Heart right ventricle (tissue), 16 donors: ENCODE measurements at regions not wholly inside any gene's neighbourhood (a gene's known extent, or its start where the extent isn't known, plus 50 kb on each side); places are given as distances from the start of the nearest gene placed in this dataset.

Experiments
- ATAC-seq, 8 donors: fragments of 200-7000 bp; cut with Tn5 transposase; one replicate each; pipeline ENCODE4 v1.9.1; 2020; ENCODE audit warnings: mild to moderate bottlenecking in 8 of 8, moderate library complexity in 8 of 8, moderate number of reproducible peaks in 1 of 8
- DNase-seq, 2 donors: peaks; one replicate each; pipeline ENCODE4 v3.0.0-alpha.2; 2020
- H3K27ac ChIP-seq, 10 donors: fragments of 200-600 bp; sonication (generic) in 2 of 10; one replicate each; pipeline versions ENCODE4 v1.5.0 to v1.8.0; 2020 to 2022; ENCODE audit warnings: mild to moderate bottlenecking in 3 of 10
- H3K27me3 ChIP-seq, 7 donors: fragments of 200-600 bp; one replicate each; pipeline ENCODE4 v1.8.0; 2021 to 2022; ENCODE audit warnings: mild to moderate bottlenecking in 2 of 7
- H3K36me3 ChIP-seq, 9 donors: fragments of 200-600 bp; sonication (generic) in 1 of 9; one replicate each; pipeline versions ENCODE4 v1.5.0 to v1.8.0; 2020 to 2022; ENCODE audit warnings: mild to moderate bottlenecking in 2 of 9
- H3K4me1 ChIP-seq, 9 donors: fragments of 200-600 bp; sonication (generic) in 1 of 9; one replicate each; pipeline versions ENCODE4 v1.5.0 to v1.8.0; 2020 to 2022; ENCODE audit warnings: mild to moderate bottlenecking in 4 of 9
- H3K4me3 ChIP-seq, 10 donors: fragments of 200-600 bp; sonication (generic) in 2 of 10; one replicate each; pipeline versions ENCODE4 v1.5.0 to v1.8.0; 2020 to 2022; ENCODE audit warnings: mild to moderate bottlenecking in 7 of 10, moderate library complexity in 2 of 10
- H3K9me3 ChIP-seq, 11 donors: fragments of 200-600 bp in 10 of 11; sonication (generic) in 2 of 11; one replicate each; pipeline versions ENCODE4 v1.5.0 to v1.8.0; 2013 to 2022; ENCODE audit warnings: mild to moderate bottlenecking in 2 of 11, control low read depth in 1 of 11, moderate library complexity in 1 of 11
- WGBS, 2 donors: extraction: QIAGEN DNeasy Blood & Tissue Kit; methylation state at CpG; one replicate each; pipeline ENCODE4 v1.1.7; 2013; ENCODE audit warnings: inconsistent platforms in 1 of 2; 5-methylcytosine and 5-hydroxymethylcytosine counted together
- intact Hi-C, 10 donors: fragments of 100-400 bp; cut with DNase I; formaldehyde crosslinking; loops; one replicate each; pipeline versions ENCODE4 v1.11.1 to v1.14.2; 2022
- TF ChIP-seq, protein P1 (sequence below), 9 donors: fragments of 200-600 bp; sonication (generic) in 2 of 9; IDR thresholded peaks; one replicate each; pipeline versions ENCODE4 v1.5.0 to v1.8.0; 2021 to 2022; ENCODE audit warnings: antibody characterized with exemption in 9 of 9, mild to moderate bottlenecking in 5 of 9, moderate library complexity in 1 of 9
- donor health status: Arrhythmogenic right ventricular cardiomyopathy.
- donor health status: ischemic (EF 13 %, LVEDD 7.1; RV severe dilation, severe dysfunction).
- donor health status: healthy with polysubstance abuse.
- donor health status: DM: no; HTN: yes; CAD: no.
- donor health status: DM: no; HTN: no; CAD: no.
- donor health status: ischemic (EF 25% LVEDD 6.9; RV normal size, moderate dysfunction).
- donor health status: ischemic (EF 25% LVEDD 5.7; RV mildly dilated, moderate dysfunction).
- donor health status: healthy.
- donor health status: DM: yes; HTN: yes; CAD: no.
- donor health status: Ischemic cardiomyopathy.
- donor health status: ischemic (EF 35%, LVEDD 5.7; RV mildly dilated, moderate dysfunction).
- donor health status: nonischemic (EF 11% LVEDD 7.7; RV severe dilation, severe dysfunction).
- donor health status: DM: yes; HTN: yes; CAD: no.
- donor health status: PGD.
- donor health status: ischemic (EF 29% LVEDD 5.4; RV normal size, mild dysfunction).
- donor health status: nonischemic (EF 23%, LVEDD 6.1; RV moderate dilation, normal function).

DNA sequence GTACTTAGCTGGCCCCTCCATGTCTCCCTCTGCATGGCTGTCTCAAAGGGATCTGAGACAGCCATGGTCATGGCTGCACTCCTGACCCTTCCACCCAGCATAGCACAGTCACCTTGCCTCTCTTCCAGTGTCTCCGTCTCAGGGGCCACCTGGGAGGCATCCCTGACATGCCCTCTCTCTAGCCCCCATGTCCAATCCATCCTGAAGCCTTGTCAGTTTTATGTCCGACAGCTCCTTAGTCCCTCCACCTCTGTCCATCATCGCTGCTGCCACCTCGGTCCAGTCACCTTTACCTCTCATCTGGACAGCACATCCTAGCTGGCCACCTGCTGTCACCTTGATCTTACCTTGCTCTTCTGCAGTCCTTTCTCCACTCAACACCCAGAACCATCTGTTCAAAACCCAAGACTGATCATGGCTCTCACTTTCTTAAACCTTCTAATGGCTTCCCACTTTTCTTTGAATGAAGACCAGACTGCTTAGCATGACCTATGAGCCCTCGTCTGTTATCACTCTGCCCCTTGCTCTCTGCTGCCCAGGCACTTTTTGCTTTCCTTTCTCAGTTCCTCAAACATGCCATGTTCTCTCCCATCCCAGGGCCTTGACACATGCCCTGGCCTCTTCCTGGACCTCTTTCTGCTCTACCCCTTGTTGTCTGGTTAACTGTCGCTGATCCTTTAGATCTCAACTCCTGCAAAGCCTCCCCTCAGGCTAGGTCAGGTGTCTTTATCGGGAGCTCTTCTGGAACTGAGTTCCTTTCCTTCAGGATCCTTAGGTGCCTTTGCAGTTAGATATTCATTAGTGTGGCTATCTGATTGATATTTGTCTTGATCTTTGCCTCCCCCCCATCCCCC lies 181.8 kb upstream of the PITX1 start:
- peaks cover 0 to 7% (median 0%) of the 10 kb centered on the region in 7 donors for H3K27me3 ChIP-seq
- TF ChIP-seq, protein P1, sequence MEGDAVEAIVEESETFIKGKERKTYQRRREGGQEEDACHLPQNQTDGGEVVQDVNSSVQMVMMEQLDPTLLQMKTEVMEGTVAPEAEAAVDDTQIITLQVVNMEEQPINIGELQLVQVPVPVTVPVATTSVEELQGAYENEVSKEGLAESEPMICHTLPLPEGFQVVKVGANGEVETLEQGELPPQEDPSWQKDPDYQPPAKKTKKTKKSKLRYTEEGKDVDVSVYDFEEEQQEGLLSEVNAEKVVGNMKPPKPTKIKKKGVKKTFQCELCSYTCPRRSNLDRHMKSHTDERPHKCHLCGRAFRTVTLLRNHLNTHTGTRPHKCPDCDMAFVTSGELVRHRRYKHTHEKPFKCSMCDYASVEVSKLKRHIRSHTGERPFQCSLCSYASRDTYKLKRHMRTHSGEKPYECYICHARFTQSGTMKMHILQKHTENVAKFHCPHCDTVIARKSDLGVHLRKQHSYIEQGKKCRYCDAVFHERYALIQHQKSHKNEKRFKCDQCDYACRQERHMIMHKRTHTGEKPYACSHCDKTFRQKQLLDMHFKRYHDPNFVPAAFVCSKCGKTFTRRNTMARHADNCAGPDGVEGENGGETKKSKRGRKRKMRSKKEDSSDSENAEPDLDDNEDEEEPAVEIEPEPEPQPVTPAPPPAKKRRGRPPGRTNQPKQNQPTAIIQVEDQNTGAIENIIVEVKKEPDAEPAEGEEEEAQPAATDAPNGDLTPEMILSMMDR (IDR thresholded peaks at IDR 0.05): no peak
- peaks cover 0 to 10% (median 0%) of the 10 kb centered on the region in 9 donors for H3K4me1 ChIP-seq
- DNase-seq (no peak), ATAC-seq (no peak)
- no peak overlapping the region for H3K4me3 ChIP-seq
- no peaks in the 10 kb centered on the region for H3K9me3 ChIP-seq
- intact Hi-C loops: loop anchor here in 1 of 10 donors (10.0 kb wide), 1 partner anchor 731 kb away; no protein-coding TSS in a partner anchor
- 76 to 77% methylated on average over 7 of the region's 7 CpGs for WGBS, 2 donors
- H3K27ac ChIP-seq: no peak overlapping the region
- H3K36me3 ChIP-seq: no peaks in the 10 kb centered on the region

DNA sequence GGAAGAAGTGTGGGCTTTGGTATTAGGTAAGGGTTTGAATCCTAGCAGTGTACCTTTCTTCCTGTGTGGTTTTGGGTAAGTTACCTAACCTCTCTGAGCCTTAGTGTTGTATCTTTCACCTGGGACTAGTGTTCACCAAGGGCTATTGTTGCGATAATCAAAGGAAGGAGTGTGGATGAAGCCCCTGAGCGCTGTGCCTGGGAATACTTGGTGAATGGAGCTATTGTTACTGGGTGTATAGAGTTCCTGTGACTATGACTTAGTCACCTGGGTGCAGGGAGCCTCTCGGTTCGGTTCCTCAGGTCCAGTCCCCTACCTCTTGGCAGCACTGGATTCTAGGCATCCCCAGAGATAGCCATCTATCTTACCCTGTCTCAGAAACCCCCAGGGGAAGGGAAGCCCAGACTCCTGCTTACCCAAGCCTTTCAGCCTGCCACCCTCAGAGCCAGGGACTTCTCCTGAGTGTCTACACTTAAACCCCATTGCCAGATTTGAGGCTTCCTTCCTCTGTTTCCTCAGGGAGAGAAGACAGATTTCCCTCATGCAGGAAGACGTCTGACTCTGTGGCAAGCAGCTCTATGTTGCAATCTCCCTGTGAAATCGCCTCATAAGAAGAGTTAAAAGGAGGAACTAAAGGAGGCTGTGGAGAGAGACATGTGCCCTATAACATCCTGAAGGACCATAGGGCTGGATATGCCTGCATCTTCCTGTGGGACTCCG lies 181.0 kb upstream of the PITX1 start:
- ATAC-seq (peak in 4 of 8 donors; percentile 21 to 56 (median 40)), DNase-seq (no peak)
- 55 to 63% methylated on average over 7 of the region's 7 CpGs for WGBS, 2 donors
- Histone ChIP-seq H3K36me3 (no peaks in the 10 kb centered on the region), H3K9me3 (no peaks in the 10 kb centered on the region), H3K4me1 (peaks cover 0 to 10% (median 0%) of the 10 kb centered on the region in 9 donors), H3K4me3 (no peak overlapping the region), H3K27ac (no peak overlapping the region), H3K27me3 (peaks cover 0 to 7% (median 0%) of the 10 kb centered on the region in 7 donors)
- TF ChIP-seq, protein P1 (IDR thresholded peaks at IDR 0.05): no peak
- intact Hi-C loops: loop anchor here in 1 of 10 donors (10.0 kb wide), 1 partner anchor 730 kb away; no protein-coding TSS in a partner anchor

DNA sequence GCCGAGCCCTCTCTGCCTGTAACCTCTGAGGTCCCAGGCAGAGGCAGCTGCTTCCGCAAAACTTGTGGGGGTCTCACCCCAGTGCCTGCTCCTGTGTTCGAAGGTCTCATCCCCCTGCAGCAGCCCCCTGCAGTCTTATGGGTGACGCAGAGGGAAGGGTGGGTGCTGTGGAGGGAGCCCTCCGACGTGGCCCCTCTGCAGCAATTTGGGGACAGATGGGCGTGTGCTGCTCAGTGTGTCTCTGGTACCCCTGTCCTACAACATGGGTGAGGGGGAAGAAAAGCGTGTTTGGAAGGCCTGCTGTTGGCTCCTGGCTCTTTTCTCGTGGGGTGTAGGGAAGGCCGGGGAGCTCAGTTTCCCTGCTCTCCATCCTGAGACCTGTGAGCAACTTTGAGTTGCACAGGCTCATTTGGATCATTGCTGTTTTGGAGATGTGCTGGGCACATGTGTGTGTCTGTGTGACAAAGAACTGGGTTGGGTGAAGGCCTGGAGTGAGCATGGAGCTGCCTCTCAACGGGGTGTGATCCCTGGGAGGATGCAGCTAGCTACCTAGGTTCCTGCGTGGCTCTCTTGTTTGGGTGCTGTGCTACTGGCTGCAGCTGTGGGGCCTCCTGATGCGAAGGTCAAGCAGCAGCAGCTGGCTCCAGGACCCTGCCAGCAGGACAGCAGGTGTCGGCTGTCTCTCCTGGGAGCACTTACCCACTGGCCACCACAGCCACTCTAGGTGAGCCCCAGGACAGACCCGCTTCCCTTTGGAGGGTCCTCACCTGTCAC lies 179.6 kb upstream of the PITX1 start:
- TF ChIP-seq, protein P1 (IDR thresholded peaks at IDR 0.05): no peak
- peaks cover 0 to 16% (median 0%) of the 10 kb centered on the region in 9 donors for H3K4me1 ChIP-seq
- no peaks in the 10 kb centered on the region for H3K9me3 ChIP-seq
- peaks cover 0 to 7% (median 0%) of the 10 kb centered on the region in 7 donors for H3K27me3 ChIP-seq
- H3K4me3 ChIP-seq: no peak overlapping the region
- H3K27ac ChIP-seq: no peak overlapping the region
- 83 to 84% methylated on average over 15 of the region's 15 CpGs for WGBS, 2 donors
- no peak for ATAC-seq
- no peaks in the 10 kb centered on the region for H3K36me3 ChIP-seq
- intact Hi-C loops: loop anchor here in 1 of 10 donors (10.0 kb wide), 1 partner anchor 729 kb away; no protein-coding TSS in a partner anchor
- no peak for DNase-seq

DNA sequence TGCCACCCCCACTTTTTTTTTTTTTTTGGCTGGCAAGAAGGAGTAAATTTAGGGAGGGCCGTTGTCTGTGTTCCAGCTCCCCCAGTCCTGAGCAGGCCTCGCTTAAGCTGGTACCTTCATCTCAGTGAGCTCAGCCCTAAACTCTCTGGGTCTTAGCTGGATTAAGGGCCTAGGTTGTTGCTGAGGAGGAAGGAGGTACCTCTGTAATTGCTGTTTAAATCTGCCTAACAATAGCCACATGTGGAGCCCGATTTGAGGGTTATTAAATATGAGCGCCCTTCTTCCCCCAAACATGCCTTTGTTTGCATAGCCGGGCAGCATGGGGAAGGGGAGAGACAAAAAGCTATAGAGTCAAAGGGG lies 179.0 kb upstream of the PITX1 start:
- 86% methylated on average over 5 of the region's 5 CpGs for WGBS, 2 donors
- TF ChIP-seq, protein P1 (IDR thresholded peaks at IDR 0.05): no peak
- Histone ChIP-seq H3K9me3 (no peaks in the 10 kb centered on the region), H3K27me3 (peaks cover 0 to 7% (median 0%) of the 10 kb centered on the region in 7 donors), H3K4me3 (no peak overlapping the region), H3K36me3 (no peaks in the 10 kb centered on the region), H3K27ac (no peak overlapping the region), H3K4me1 (peaks cover 0 to 16% (median 0%) of the 10 kb centered on the region in 9 donors)
- ATAC-seq (no peak), DNase-seq (no peak)
- intact Hi-C loops: loop anchor here in 1 of 10 donors (10.0 kb wide), 1 partner anchor 728 kb away; no protein-coding TSS in a partner anchor
